CD4-positive, alpha-beta T cell treated with Interleukin-15 for 1 hour (primary cell): ENCODE measurements at regions not wholly inside any gene's neighbourhood (a gene's known extent, or its start where the extent isn't known, plus 50 kb on each side); places are given as distances from the start of the nearest gene placed in this dataset.

ENCODE experiments used
- DNase-seq: peaks from one replicate; pipeline ENCODE4 v3.0.0-alpha.2; 2020

DNA sequence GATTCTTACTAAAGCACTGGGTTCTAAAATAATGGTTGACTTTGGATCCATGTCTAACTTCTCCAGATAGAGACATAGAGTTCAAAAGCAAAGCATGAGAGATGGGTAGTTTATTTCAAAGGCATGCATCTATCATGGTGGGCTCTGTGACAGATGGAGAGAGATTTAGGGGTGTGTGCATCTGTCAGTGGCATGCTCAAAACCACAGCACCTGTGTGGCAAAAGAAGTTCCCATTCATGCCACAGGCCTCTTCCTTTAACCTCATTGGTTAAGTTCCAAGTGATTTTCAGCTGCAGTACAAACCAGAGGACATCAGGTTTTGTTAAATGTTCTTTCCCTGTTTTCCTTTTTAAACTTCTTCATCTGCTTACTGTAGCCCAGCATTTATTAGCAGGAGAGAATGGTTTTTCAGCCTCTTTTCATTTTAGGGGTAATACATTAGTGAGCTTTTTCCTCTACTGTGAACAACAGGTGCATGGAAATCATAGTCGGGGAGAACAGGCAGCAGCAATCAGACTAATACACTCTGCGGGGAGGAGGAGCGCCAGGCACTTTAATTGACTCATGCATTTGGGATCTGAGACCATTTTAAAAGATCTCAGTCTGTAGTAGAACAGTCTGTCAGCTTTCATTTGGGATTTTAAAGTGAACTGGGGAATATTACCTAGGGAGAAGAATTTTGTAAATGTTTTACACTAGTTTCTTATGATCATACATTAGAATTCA, 52.4 kb upstream of the UPP2 start:
- no peak for DNase-seq

DNA sequence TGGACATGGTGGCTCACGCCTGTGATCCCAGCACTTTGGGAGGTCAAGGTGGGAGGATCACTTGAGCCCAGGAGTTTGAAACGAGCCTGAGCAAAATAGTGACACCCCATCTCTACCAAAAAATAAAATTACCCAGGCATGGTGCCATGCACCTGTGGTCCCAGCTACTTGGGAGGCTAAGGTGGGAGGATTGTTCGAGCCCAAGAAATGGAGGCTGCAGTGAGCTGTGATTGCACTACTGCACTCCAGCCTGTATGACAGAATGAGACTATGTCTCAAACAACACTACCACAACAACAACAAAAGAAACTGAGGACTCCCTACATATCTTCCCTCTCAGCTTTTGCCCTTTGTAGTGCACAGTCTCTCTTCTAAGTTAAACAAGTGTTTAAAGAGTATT, 53.3 kb upstream of the UPP2 start:
- DNase-seq: no peak

DNA sequence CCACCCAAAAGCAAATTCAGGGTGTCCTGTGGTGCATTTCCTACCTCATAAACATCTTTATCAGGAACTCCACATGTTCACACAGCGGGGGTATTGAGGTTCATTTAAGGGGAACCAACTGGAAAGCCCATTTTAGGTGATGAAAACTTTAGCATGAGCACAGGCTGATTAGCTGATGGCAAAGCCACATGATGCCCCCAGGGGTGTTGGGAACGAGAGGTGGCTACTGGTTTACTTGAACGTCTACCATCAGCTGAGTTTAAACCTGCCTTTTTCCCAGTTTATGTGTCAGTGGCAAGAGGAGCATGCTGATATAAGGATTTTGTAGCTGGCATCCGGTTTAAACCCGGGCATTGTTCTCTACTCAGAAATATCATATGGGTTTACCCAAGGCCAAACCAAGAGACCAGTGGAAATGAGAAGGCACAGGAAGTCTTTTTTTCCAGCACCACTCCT, 54.5 kb upstream of the UPP2 start:
- no peak for DNase-seq

DNA sequence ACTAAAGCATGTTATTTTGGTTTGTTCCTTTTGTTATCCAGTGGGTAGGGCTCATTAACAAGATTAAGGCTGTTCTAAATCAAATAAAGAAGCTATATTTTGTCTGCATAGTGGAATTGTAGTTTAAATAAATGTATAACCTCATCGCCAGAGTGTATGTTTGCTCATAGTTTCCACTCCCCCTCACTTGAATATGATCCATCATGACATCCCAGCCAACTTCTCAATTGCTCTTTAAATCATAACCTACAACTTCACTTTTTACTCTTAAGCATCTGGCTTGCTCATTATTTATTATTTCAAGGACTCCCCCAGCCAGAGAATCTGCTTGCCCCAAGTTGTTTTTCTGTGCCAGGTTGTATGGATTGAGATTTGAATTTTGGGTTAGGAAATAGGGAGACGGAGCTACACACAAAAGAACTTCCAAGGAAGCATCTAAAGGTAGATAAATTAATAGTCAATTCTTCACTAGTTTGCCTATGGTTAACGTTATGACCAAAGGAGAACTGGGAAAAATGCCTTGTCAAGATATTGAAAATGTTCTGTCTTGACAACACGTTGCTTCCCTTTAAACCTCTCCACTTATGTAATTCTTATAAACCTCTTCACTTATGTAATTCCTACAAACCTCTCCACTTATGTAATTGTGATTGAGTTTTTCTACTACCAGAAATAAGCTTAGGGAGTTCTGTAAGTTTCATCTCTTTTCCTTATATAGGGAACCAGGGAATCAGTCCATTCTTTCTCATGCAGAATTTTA, 55.4 kb upstream of the UPP2 start:
- DNase-seq: no peak

DNA sequence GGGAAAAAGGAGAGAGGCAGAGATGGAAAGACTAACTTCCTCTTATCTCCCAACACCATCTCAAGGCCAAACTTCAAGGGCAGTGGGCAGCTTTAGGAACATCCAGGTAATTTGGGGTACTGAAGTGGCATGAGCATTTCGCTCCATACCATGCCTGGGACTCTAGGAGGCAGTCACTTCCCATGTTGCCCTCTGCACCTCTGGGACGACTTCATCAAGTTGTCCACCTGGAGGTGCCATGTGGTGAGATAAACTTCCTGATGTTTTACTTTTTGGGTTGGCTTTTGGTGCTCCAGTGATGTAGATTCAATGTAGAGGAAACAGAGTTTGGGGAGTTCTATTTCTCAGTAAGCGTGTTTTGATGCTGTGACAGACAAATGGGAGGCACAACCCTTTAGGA, 56.3 kb upstream of the UPP2 start:
- DNase-seq: no peak

DNA sequence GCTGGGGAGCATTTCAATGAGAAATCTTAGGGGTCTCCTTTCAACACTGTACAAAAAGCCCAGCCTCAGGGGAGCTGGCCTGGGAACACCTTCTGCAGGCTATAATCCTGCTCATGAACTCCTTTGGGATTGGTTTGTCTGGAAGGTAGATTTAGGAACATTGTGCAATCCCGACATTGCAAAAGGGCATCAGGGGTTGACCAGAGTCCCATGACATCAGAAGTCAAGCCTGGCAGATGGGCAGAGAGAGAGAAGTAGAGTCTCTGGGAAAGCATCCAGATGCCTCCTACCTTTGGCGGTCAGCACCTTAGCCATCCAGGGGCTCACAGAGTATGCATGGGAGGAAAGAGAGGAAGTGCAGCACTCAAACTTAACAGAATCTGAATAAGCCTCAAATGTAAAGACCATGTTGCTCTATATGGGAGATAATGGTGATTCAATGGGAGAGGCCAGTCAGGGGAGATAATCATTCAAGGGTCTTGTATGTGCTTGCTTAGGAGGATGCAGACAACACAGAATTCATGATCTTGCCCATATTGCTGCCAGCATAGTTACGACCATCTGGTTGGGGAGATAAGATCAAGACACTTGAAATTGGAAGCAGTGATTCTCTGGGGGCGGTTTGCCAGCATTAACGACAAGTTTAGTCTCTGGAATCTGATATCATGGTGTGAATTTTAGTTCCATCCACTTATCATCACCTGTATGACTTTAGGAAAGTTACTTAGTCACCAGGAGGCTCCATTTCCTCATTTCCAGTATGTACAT, 58.3 kb upstream of the UPP2 start:
- DNase-seq: no peak

DNA sequence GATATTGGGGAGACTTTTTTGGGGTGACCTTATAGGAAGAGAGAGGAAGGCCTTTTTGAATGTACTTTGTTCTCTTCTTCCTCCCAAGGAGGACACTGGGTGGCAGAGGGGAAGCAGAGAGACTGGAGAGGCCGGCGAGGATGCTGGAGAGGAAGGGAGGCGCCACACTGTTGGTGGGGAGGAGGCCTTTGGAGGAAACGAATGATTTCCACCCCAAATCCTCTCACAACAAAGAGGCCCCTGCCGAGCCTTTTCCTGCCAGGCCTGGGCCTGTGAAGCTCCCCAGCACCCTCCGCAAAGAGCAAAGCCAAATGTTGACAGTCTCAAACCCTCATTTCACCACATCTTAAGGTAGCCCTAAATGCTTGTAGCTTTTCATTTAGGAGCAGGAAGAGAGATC, 59.0 kb upstream of the UPP2 start:
- DNase-seq: no peak

DNA sequence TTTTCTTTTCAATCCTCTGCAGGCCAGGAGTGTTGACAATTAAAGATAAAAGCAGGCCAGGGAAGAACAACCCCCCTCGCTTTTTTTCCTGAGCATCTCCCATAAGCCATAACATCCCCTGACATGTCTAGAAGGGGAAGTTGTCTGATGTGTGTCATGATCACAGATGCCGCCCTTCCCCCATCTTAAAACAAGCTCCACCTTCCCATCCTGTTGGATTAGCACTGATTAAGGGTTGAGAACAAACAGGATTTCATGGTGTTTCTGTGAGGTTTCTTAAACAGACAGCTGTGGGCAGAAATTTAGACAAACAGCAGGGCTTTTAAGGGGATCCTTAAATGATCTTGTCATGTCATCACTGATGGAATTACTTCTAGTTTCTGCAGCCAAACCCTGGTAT, 59.4 kb upstream of the UPP2 start:
- no peak for DNase-seq

DNA sequence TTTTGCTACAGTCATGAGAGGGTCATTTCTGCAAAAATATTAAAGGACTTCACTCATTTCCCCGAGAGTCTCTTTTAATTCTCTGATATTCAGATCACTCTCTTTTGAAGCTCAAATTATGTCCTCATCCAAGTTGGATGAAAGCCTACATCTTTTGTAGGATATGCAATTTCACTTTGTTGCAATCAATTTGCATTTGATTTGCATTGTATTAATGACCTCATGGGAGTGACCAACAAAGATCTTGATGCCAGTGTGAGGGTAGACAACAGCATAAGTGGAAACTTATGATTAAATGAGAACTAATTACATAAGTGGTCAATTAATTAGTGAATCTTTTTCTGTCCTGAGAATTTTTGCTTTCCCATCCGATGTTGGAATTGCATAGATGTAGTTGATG, 60.3 kb upstream of the UPP2 start:
- DNase-seq: no peak

DNA sequence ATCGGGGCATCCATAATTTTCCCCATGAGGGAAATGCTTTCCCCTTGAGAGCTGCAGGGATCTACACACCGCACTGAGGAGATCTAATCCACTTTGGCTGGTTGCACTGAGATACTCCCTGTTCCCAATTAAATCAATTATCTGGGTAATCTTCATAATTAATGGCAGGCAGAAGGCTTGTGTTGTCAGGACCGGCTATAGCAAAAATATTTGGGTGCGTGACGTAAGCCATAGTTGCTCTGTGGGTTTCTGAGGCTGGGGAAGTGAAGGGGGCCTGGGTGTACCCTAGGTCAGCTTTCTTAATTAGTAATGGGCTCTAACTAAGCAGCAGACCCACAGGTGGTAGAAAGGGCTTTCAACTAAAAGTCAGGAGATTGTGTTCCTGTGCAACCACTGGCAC, 62.8 kb upstream of the UPP2 start:
- no peak for DNase-seq

DNA sequence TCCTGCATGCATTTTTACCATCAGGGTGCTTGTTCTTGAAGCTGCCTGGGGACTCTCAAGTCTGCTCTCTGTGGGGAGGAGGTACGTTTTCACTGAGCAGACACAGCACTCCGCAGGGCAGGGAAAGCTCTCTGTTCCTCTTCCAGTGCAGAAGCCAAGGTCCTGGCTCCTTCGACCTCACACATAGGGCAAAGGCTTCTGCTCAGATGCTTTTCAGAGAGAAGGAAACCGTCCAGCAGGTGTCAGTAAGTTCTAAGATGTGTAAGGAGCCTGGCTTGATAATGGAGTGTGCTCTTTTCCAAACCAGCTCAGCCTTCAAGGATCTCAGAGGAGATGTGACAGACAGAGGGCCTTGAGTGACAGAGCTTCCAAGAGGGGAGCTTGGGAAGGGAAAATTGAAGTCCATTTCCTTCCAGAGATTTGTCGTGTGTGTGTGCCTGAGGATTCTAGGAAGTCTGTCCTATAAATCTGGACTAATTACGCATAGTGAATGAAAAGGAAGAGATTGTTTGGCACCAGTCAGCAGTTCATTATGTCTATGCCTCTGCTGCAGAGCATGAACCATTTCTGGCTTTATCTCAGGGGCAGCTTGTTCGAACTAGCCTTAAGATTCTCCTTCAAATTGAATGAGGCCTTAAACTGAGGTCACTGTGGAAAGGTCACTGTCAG, 67.3 kb upstream of the UPP2 start:
- DNase-seq: peak; percentile 18

DNA sequence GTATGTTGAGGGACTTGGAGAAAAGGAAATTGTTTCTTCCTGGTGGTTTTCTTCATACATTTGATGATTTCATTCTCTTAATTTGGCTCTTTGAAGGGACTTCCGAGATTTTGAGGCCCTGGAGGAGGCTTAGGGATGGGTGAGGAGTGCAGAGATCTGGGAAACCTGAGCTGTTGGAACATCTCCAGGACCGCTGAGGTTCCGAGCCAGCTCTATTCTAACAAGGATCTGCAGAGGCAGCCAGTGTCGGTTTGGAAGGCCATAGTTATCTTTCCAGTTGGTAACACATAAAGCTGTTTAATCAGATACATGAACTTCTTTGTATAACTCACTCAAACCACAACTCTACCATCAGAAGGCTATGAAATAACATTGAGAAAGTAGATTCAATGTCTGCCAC, 70.3 kb upstream of the UPP2 start:
- DNase-seq: no peak

DNA sequence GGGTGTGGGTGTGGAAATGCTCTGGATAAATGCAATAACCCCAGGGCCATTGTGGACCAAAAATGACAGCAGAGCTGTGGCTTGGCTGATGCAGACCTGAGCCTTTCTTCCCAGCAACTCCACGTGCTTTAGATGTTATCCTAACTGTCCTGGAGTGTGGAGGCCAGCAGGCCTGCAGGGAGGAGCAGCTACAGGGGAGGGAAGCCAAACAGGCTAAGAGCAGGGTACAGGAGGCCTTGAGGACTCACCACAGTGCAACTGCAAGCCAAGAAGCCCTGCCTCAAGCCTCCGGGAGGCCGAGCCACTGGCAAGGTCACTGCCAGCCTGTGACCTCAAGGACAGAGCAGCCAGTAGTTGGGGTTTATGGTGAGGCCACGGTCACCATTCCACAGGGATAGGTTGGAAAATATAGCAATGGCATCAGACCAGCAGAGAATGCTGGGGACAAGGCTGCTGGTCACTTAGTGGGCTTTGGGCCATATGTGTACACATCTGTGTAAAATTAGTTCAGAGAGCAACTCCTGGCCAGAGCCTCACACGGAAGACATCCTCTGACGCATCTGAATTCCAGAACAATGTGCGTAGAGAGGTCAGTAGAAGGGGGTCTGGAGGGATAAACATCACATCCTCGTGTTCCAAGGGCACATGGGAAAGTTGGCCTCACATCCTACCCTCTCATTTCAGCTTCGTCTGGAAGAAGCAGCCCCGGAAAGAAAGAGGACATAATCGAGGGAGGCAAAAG, 76.2 kb upstream of the UPP2 start:
- no peak for DNase-seq

DNA sequence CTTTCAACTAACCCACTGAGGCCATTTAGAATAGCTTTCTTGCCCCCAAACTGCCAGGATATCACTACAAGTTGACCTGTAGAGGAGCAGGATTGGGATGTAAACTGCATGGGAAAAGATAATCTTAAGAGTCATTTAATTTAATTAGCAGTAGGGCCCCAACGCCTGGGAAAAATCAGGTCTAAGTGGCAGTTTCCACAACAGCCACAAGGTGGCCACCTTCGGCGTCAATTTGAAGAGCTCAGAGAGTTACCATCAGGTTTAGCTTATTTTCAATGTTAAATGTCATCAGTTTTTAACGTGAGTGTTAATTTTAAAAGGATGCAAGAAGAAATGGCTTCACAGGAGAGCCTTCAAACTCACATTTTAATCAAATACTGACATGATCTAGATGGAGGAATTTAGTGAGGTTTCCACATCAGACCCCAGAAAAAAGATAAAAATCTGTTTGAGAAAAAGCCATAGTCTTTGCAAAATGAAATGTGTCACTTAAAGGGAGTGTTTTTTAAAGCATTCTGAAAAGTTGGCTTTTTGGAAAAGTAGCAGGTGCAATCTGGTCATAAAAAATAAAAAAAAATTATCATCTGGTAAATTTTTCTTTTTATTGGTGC, 77.3 kb upstream of the UPP2 start:
- DNase-seq: peak; percentile 29

DNA sequence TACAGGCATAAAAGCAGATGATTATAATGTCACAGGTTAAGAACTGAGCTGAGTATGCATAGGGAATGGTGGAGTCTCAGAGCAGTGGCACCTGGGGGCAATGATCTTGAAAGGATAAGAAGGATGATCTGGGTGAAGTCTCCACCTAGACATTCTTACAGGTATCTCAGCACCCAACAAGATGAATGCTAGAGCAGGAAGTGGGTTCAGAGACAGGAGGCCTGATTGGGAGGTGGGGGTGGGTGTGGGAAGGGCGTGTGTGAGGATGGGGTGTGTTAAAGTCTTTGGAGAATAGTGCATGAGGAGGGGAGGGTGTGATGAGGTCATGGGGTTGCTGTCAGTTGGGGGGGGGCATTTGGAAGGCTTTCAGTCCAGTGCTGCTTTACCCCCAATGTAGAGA, 78.8 kb upstream of the UPP2 start:
- no peak for DNase-seq

DNA sequence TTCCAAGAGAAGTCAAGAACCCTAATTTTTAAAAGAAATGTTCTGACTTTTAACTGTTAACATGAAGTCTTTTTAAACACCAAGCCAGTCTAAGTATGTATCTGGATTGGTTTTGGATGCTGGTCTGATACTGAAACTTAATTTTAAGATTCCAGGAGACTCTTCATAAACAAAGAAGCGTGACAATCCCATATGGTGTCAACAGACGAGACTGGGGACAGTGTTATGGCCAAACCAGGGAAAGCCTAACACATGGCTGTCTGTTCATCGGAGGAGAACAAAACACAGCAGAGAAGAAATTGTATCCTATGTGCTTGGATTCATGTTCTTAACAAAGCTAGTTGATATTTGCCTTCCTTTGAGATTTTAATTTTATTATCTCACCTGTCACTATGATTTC, 80.5 kb upstream of the UPP2 start:
- DNase-seq: no peak

DNA sequence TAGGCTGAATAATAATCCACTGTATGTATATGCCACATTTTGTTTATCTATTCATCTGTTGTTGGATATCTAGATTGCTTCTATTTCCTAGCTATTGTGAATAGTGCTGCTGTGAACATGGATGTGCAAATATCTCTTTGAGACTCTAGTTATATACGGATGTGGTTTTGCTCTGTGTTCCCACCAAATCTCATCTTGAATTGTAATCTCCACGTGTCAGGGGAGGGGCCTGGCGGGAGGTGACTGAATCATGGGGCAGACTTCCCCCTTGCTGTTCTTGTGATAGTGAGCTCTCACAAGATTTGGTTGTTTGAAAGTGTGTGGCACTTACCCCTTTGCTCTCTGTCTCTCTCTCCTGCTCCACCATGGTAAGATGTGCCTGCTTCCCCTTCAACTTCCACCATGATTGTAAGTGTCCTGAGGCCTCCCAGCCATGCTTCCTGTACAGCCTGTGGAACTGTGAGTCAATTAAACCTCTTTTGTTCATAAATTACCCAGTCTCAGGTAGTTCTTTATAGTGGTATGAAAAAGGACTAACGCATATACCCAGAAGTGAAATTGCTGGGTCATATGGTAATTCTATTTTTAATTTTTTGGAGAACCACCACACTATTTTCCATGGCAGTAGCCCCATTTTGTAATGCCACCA, 86.1 kb upstream of the UPP2 start:
- DNase-seq: no peak

DNA sequence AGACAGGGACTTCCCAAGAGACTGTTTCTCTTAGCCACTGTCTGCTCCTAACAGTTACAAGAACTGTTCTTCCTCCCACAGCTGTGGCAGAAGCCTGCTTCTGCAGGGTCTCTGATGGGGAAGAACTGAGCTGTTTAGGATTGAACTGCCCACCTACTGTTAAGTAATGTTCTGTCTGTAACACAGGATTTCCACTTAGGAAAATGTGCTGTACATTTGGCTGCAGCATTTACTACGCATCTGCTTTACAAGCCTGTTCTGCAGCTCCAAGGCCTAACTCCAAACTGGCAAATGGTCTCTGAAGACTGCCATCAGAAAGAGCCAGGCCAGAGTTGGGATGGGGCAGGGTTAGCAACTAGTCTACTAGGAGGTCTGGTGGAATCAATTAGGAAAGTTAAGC, 87.8 kb upstream of the UPP2 start:
- DNase-seq: no peak

DNA sequence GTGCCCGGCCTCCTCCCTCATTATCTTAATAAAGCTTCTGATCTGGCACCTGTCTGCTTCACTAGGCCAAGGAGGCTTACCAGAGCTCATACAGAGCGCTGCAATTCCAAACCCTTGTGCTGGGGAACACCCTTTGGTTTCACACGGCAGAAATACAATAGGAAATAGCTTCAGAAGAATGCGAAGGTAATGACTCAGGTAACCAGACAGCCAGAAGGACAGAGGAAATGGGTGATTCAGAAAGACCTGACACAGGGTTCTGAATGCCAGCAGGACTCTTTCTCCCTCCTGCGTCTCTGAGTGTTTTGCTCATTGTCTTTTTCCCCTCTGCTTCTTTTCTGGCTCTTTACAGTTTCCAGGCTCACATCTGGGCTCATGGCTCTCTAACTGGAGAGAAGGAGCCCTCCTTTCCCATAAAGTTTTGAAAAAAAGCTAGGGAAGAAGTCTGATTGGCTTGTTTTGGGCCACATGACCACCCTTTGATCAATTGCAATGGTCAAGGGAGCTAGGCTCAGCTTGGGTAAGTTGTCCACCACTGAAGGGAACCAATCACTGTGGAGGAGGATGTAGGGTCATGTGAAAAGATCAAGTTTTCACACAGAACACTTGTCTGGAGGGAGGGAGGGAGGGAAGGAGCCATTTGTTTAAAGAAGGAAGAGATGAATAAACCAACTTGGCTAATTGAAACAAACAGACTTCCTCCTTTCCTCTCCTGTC, 90.5 kb upstream of the UPP2 start:
- no peak for DNase-seq

DNA sequence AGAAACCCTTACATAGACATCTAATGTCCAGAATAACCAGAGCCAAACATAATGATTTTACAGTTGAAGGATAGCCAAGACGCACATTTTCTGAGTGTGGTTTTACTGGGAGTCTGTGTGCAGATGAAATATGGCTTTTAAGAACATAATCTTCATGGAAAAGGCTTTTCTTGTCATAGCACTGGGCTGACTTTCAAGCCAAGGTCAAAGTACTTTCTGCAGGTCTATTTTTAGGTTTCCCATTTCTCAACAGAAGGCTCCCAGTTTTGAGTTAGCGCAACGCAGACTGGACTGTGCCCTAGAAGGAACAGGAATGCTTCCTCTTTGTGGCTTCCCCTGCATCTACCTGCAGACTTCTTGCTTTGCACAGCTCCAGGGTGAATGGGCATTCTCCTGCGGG, 92.3 kb upstream of the UPP2 start:
- no peak for DNase-seq
